GM12892 (cell line): ENCODE measurements at regions not wholly inside any gene's neighbourhood (a gene's known extent, or its start where the extent isn't known, plus 50 kb on each side); places are given as distances from the start of the nearest gene placed in this dataset.

Source experiments
- POLR2A ChIP-seq: IDR thresholded peaks from 2 replicates; pipeline ENCODE4 v1.6.1; 2011; ENCODE audit warnings: low read depth, low read length, control low read depth
- POLR2AphosphoS5 ChIP-seq: IDR thresholded peaks from 2 replicates; pipeline ENCODE4 v1.6.1; 2011; ENCODE audit warnings: low read depth, low read length, control low read depth

DNA sequence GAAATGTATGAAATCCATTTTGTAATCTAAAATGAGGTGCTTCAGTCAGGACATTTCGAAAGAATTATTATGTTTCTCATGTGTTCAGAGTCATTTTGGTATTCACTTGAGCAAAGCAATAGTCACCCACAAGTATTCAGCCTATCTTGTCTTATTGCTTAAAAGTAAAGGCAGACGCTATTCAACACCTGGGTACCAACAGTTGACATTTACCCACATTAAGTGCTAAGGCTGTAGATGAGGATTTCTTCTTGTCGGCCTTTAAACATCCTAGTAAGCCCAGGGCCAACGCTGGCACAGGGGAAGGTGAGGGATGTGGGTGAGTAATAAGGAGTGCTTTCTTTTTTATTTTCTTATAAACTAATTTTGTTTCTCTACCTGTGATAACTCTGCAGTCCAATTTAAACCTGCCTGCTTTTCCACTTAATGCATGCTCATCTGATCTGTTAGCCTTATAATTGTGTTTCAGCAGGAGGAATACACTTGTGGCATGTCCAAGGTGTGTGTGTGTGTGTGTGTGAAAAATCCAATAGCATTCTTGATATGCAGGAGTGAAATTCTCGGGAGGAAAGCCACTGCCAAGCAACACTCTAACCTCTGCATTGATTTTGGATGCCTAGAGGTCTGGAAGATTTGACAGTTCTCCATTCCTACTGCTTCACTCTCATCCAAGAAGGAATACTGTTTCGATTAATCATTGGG lies 252.0 kb downstream of the SOX4 start:
- TF ChIP-seq POLR2A (no peak), POLR2AphosphoS5 (no peak)
